H9 (cell line): ENCODE measurements at regions not wholly inside any gene's neighbourhood (a gene's known extent, or its start where the extent isn't known, plus 50 kb on each side); places are given as distances from the start of the nearest gene placed in this dataset.

Source experiments
- DNase-seq: peaks from one replicate; pipeline ENCODE4 v3.0.0-alpha.2; 2017
- H2AFZ ChIP-seq: one replicate; pipeline ENCODE4 v1.6.1; 2013; ENCODE audit warnings: mild to moderate bottlenecking, low read length, control low read depth, moderate library complexity
- H2AK5ac ChIP-seq: 2 replicates; pipeline ENCODE4 v1.6.1; 2013; ENCODE audit warnings: low read length, control low read depth, mixed read lengths; ENCODE audit not compliant: insufficient read length
- H2BK120ac ChIP-seq: one replicate; pipeline ENCODE4 v1.6.1; 2013; ENCODE audit warnings: low read depth, mild to moderate bottlenecking, low read length, control low read depth, inconsistent platforms; ENCODE audit not compliant: poor library complexity, severe bottlenecking
- H2BK12ac ChIP-seq: 2 replicates; pipeline ENCODE4 v1.6.1; 2013; ENCODE audit warnings: low read length, control low read depth, mixed read lengths, low read depth; ENCODE audit not compliant: insufficient read length
- H2BK15ac ChIP-seq: 2 replicates; pipeline ENCODE4 v1.6.1; 2013; ENCODE audit warnings: low read depth, low read length, control low read depth
- H2BK20ac ChIP-seq: one replicate; pipeline ENCODE4 v1.6.1; 2013; ENCODE audit warnings: low read depth, mild to moderate bottlenecking, low read length, control low read depth, inconsistent platforms; ENCODE audit not compliant: poor library complexity, severe bottlenecking
- H2BK5ac ChIP-seq: 2 replicates; pipeline ENCODE4 v1.6.1; 2013; ENCODE audit warnings: low read length, control low read depth, mixed read lengths; ENCODE audit not compliant: insufficient read length
- H3K14ac ChIP-seq: 2 replicates; pipeline ENCODE4 v1.6.1; 2013; ENCODE audit warnings: low read length, control low read depth; ENCODE audit not compliant: insufficient read depth
- H3K18ac ChIP-seq: 2 replicates; pipeline ENCODE4 v1.6.1; 2013; ENCODE audit warnings: low read depth, mild to moderate bottlenecking, mixed read lengths, low read length, control low read depth; ENCODE audit not compliant: insufficient read length
- H3K23ac ChIP-seq: 2 replicates; pipeline ENCODE4 v1.6.1; 2013; ENCODE audit warnings: low read length, control low read depth, mixed read lengths, low read depth; ENCODE audit not compliant: insufficient read length
- H3K23me2 ChIP-seq: 2 replicates; pipeline ENCODE4 v1.6.1; 2013; ENCODE audit warnings: low read depth, mild to moderate bottlenecking, mixed read lengths, low read length, control low read depth; ENCODE audit not compliant: insufficient read length, poor library complexity, severe bottlenecking
- H3K27ac ChIP-seq: 2 replicates; pipeline ENCODE4 v1.5.1; 2013; ENCODE audit warnings: low read length, control low read depth, mixed read lengths, low read depth; ENCODE audit not compliant: insufficient read length
- H3K27me3 ChIP-seq: 2 replicates; pipeline ENCODE4 v1.6.1; 2013; ENCODE audit warnings: low read length, control low read depth, inconsistent platforms; ENCODE audit not compliant: insufficient read depth
- H3K4ac ChIP-seq: 2 replicates; pipeline ENCODE4 v1.6.1; 2013; ENCODE audit warnings: low read depth, mild to moderate bottlenecking, control low read depth, inconsistent platforms, low read length, moderate library complexity
- H3K4me1 ChIP-seq: 2 replicates; pipeline ENCODE4 v1.6.1; 2013; ENCODE audit warnings: low read length, control low read depth, inconsistent platforms; ENCODE audit not compliant: insufficient read depth
- H3K4me2 ChIP-seq: 2 replicates; pipeline ENCODE4 v1.6.1; 2013; ENCODE audit warnings: low read length, control low read depth, mixed read lengths; ENCODE audit not compliant: insufficient read length, insufficient read depth
- H3K56ac ChIP-seq: 2 replicates; pipeline ENCODE4 v1.6.1; 2013; ENCODE audit warnings: low read depth, mild to moderate bottlenecking, mixed read lengths, low read length, control low read depth; ENCODE audit not compliant: insufficient read length
- H3K79me1 ChIP-seq: 2 replicates; pipeline ENCODE4 v1.6.1; 2013; ENCODE audit warnings: low read depth, mild to moderate bottlenecking, moderate library complexity, low read length, control low read depth, inconsistent platforms; ENCODE audit not compliant: insufficient read depth, poor library complexity, severe bottlenecking
- H3K79me2 ChIP-seq: 2 replicates; pipeline ENCODE4 v1.6.1; 2013; ENCODE audit warnings: low read length, control low read depth, inconsistent platforms; ENCODE audit not compliant: insufficient read depth
- H3K9ac ChIP-seq: 2 replicates; pipeline ENCODE4 v1.6.1; 2013; ENCODE audit warnings: low read length, control low read depth, mixed read lengths; ENCODE audit not compliant: insufficient read length; ENCODE audit errors: extremely low read depth
- H3K9me3 ChIP-seq: one replicate; pipeline ENCODE4 v1.6.1; 2013; ENCODE audit warnings: low read depth, low read length, inconsistent platforms; ENCODE audit not compliant: control insufficient read depth
- H3T11ph ChIP-seq: one replicate; pipeline ENCODE4 v1.6.1; 2013; ENCODE audit warnings: mild to moderate bottlenecking, low read length, control low read depth, inconsistent platforms
- H4K20me1 ChIP-seq: one replicate; pipeline ENCODE4 v1.6.1; 2013; ENCODE audit not compliant: control insufficient read depth, insufficient read length, insufficient read depth
- H4K5ac ChIP-seq: 2 replicates; pipeline ENCODE4 v1.6.1; 2013; ENCODE audit warnings: low read depth, mild to moderate bottlenecking, mixed read lengths, low read length, control low read depth; ENCODE audit not compliant: insufficient read length
- H4K8ac ChIP-seq: replicated peaks from 2 replicates; pipeline ENCODE4 v1.6.1; 2013; ENCODE audit warnings: low read length, control low read depth, mixed read lengths, low read depth; ENCODE audit not compliant: insufficient read length
- H4K91ac ChIP-seq: 2 replicates; pipeline ENCODE4 v1.6.1; 2013; ENCODE audit warnings: low read depth, mild to moderate bottlenecking, moderate library complexity, mixed read lengths, low read length, control low read depth; ENCODE audit not compliant: insufficient read length
- H3K27ac Mint-ChIP-seq, 3 experiments: 2 replicates in 2 of 3; 3 replicates in 1 of 3; pipeline ENCODE4 v1.8.0; 2020 to 2021; ENCODE audit warnings: mixed read lengths in 3 of 3, mild to moderate bottlenecking in 1 of 3, moderate library complexity in 1 of 3
- H3K27me3 Mint-ChIP-seq: 2 replicates; pipeline ENCODE4 v1.8.0; 2021; ENCODE audit warnings: low read depth, mild to moderate bottlenecking, moderate library complexity, mixed read lengths
- H3K36me3 Mint-ChIP-seq, 3 experiments: 2 replicates in 2 of 3; 3 replicates in 1 of 3; pipeline ENCODE4 v1.8.0; 2020 to 2021; ENCODE audit warnings: low read depth in 3 of 3, mixed read lengths in 3 of 3; ENCODE audit not compliant: insufficient read depth in 1 of 3
- H3K4me1 Mint-ChIP-seq, 2 experiments: 2 replicates each; pipeline ENCODE4 v1.8.0; 2020; ENCODE audit warnings: mixed read lengths in 2 of 2
- H3K4me3 Mint-ChIP-seq, 2 experiments: 2 replicates in 1 of 2; 3 replicates in 1 of 2; pipeline ENCODE4 v1.8.0; 2020 to 2021; ENCODE audit warnings: mild to moderate bottlenecking in 2 of 2, mixed read lengths in 2 of 2, moderate library complexity in 1 of 2
- H3K9me3 Mint-ChIP-seq, 2 experiments: 2 replicates in 1 of 2; 3 replicates in 1 of 2; pipeline ENCODE4 v1.8.0; 2020; ENCODE audit warnings: mild to moderate bottlenecking in 2 of 2, mixed read lengths in 2 of 2, moderate library complexity in 1 of 2
- CTCF ChIP-seq: fragments of 200-600 bp; sonication (generic); conservative IDR thresholded peaks from 3 replicates; pipeline ENCODE4 v1.8.0; 2021; ENCODE audit warnings: antibody characterized with exemption, mild to moderate bottlenecking
- WGBS: extraction: QIAGEN DNeasy Blood & Tissue Kit; methylation state at CpG from one replicate; pipeline ENCODE4 v1.1.7; 2013; ENCODE audit warnings: missing lambda C conversion rate, low lambda C conversion rate, mixed read lengths; ENCODE audit not compliant: insufficient read length; ENCODE audit errors: extremely low coverage; 5-methylcytosine and 5-hydroxymethylcytosine counted together

DNA sequence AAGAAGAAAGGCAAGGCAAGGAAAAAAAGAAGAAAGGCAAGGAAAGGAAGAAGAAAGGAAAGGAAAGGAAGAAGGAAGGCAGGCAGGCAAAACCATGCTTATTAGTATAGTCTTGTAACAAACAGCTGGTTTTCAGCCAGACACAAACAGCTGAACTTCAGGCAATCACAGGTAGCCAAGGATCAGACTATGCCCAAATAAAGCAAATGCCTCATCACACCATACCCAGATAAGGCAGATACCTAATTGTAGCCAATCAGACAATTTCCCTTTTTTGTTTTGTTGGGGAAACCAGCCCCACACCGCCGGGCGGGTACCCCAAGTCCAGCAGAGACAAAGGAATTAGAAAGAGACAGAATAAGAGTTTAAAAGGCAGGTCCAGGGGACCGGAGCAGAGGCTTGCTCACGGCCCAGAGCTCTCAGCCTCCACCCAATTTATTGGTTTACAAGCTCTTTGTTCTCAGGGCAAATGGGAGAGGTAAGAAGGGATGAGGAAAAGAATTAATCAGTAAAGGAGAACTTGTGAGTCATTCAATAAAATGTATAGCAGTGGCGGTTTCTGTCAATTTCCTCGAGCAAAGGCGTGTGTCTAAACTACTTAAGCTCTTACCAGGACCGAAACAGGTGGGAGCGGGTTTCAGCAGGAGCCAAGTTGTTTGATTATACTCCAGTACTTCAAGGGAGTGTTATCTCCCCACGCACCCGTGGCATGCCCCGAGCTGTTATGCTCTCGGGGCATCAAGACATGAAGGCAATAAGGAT lies 886.8 kb downstream of the KCNT2 start:
- no peaks in the 10 kb centered on the region for H3K9me3 ChIP-seq
- H2BK12ac ChIP-seq = no peak overlapping the region
- H3K4me1 ChIP-seq = no peaks in the 10 kb centered on the region
- no peak overlapping the region for H2AK5ac ChIP-seq
- H3K4ac ChIP-seq = no peak overlapping the region
- H3K18ac ChIP-seq = no peak overlapping the region
- H3K56ac ChIP-seq = no peak overlapping the region
- WGBS = no CpG with 5 or more reads among the region's 14 CpGs
- no peak overlapping the region for H2AFZ ChIP-seq
- no peak overlapping the region for H3K27ac Mint-ChIP-seq
- no peak overlapping the region for H4K8ac ChIP-seq
- no peaks in the 10 kb centered on the region for H3K9me3 Mint-ChIP-seq
- no peaks in the 10 kb centered on the region for H3K79me2 ChIP-seq
- peaks cover 4 to 6% of the 10 kb centered on the region in 2 experiments; a peak in 2 of 4 replicates for H3K4me1 Mint-ChIP-seq
- H3K23ac ChIP-seq = no peak overlapping the region
- H3K27me3 Mint-ChIP-seq = no peaks in the 10 kb centered on the region
- no peak overlapping the region for H2BK20ac ChIP-seq
- H3K36me3 Mint-ChIP-seq = 0 out of 7 replicates have a peak, but pooled peaks cover 0 to 1% (median 0%) of the 10 kb centered on the region in 3 experiments
- DNase-seq = no peak
- no peak overlapping the region for H3K4me2 ChIP-seq
- H2BK5ac ChIP-seq = no peak overlapping the region
- no peak overlapping the region for H4K91ac ChIP-seq
- H3K4me3 Mint-ChIP-seq = no peak overlapping the region
- H3K23me2 ChIP-seq = no peaks in the 10 kb centered on the region
- TF ChIP-seq CTCF = no peak
- H3K27ac ChIP-seq = no peak overlapping the region
- H2BK15ac ChIP-seq = no peak overlapping the region
- H3K79me1 ChIP-seq = no peaks in the 10 kb centered on the region
- H3K14ac ChIP-seq = no peak overlapping the region
- H2BK120ac ChIP-seq = no peak overlapping the region
- H4K5ac ChIP-seq = no peak overlapping the region
- no peak overlapping the region for H3T11ph ChIP-seq
- no peak overlapping the region for H3K9ac ChIP-seq
- no peaks in the 10 kb centered on the region for H4K20me1 ChIP-seq
- H3K27me3 ChIP-seq = no peaks in the 10 kb centered on the region
